ENCODE measurements at regions not wholly inside any gene's neighbourhood (a gene's known extent, or its start where the extent isn't known, plus 50 kb on each side); places are given as distances from the start of the nearest gene placed in this dataset.

DNA sequence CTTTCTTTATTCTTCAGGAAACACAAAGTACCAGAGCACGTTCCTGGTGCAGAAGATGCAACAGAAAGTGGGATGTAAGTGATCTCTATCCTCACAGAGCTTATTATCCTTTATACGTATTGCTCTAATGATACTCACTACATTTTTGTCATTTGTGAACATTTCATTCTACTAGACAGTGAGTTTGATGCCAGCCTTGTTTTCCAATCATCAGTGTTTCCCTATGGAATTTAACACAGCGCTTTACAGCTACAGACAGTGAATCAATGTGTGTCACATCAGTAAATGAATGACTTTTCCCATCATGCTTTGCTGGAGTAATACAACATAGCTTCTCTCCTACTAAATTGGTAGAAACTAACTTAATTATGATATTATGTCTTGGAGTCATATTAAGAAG is 175.5 kb downstream of the SDHAF3 start:
- no peak for TF ChIP-seq CTCF (IDR thresholded peaks at IDR 0.05; ENCODE audit: low read length)
- TF ChIP-seq EZH2 (optimal IDR thresholded peaks at IDR 0.05; ENCODE audit: low read depth, low read length) = no peak
- TF ChIP-seq EZH2phosphoT487 (IDR thresholded peaks at IDR 0.05; ENCODE audit: low read length) = no peak

Measured in MM.1S (cell line).